Natural killer cell (primary cell): ENCODE measurements at regions not wholly inside any gene's neighbourhood (a gene's known extent, or its start where the extent isn't known, plus 50 kb on each side); places are given as distances from the start of the nearest gene placed in this dataset.

Experiments
- ATAC-seq, 3 donors: fragments of 150-1000 bp in 2 of 3; fragments of 200-7000 bp in 1 of 3; cut with Tn5 transposase; 1 replicate in 1 of 3; 2 replicates in 2 of 3; pipeline ENCODE4 v1.10.0; 2021; ENCODE audit warnings: mild to moderate bottlenecking in 2 of 3, moderate library complexity in 2 of 3
- DNase-seq, 2 donors: peaks; one replicate each; pipeline versions ENCODE4 v3.0.0 to v3.0.0-alpha.2; 2013 to 2021; ENCODE audit warnings: mixed read lengths in 1 of 2
- H3K27ac ChIP-seq: one replicate; pipeline ENCODE4 v1.5.1; 2013; ENCODE audit warnings: mild to moderate bottlenecking, low read length
- H3K27me3 ChIP-seq: one replicate; pipeline ENCODE4 v1.6.1; 2013; ENCODE audit warnings: low read length; ENCODE audit not compliant: control insufficient read depth, insufficient read depth
- H3K36me3 ChIP-seq: one replicate; pipeline ENCODE4 v1.6.1; 2013; ENCODE audit warnings: low read length; ENCODE audit not compliant: control insufficient read depth, insufficient read depth
- H3K4me1 ChIP-seq: one replicate; pipeline ENCODE4 v1.6.1; 2013; ENCODE audit warnings: low read length; ENCODE audit not compliant: control insufficient read depth, insufficient read depth
- H3K4me3 ChIP-seq: one replicate; pipeline ENCODE4 v1.5.1; 2013; ENCODE audit warnings: low read length
- H3K9me3 ChIP-seq: one replicate; pipeline ENCODE4 v1.6.1; 2013; ENCODE audit warnings: low read length; ENCODE audit not compliant: control insufficient read depth, insufficient read depth
- H3K27ac Mint-ChIP-seq, 2 donors: one replicate each; pipeline ENCODE4 v1.8.0; 2022; ENCODE audit warnings: mild to moderate bottlenecking in 2 of 2, mixed read lengths in 2 of 2, moderate library complexity in 1 of 2
- H3K27me3 Mint-ChIP-seq, 2 donors: one replicate each; pipeline ENCODE4 v1.8.0; 2022; ENCODE audit warnings: low read depth in 2 of 2, mixed read lengths in 2 of 2
- H3K36me3 Mint-ChIP-seq: one replicate; pipeline ENCODE4 v1.8.0; 2022; ENCODE audit warnings: mixed read lengths
- H3K4me1 Mint-ChIP-seq, 2 donors: one replicate each; pipeline ENCODE4 v1.8.0; 2022; ENCODE audit warnings: mixed read lengths in 2 of 2
- H3K4me3 Mint-ChIP-seq: one replicate; pipeline ENCODE4 v1.8.0; 2022; ENCODE audit warnings: mild to moderate bottlenecking, moderate library complexity, mixed read lengths
- H3K9me3 Mint-ChIP-seq, 2 donors: one replicate each; pipeline ENCODE4 v1.8.0; 2022; ENCODE audit warnings: mixed read lengths in 2 of 2
- CTCF ChIP-seq: fragments of 200-600 bp; IDR thresholded peaks from one replicate; pipeline ENCODE4 v1.8.0; 2022; ENCODE audit warnings: antibody characterized with exemption
- WGBS: methylation state at CpG from one replicate; pipeline ENCODE4 v1.1.7; 2013; ENCODE audit warnings: missing lambda C conversion rate; ENCODE audit not compliant: insufficient coverage; 5-methylcytosine and 5-hydroxymethylcytosine counted together
- intact Hi-C: fragments of 100-400 bp; cut with micrococcal nuclease; formaldehyde crosslinking; loops from one replicate; pipeline ENCODE4 v1.14.2; 2022

GRCh38 chr12:28060871-28061270 lies 88.3 kb upstream of the PTHLH start:
- no peak overlapping the region for H3K27ac ChIP-seq
- no peak for ATAC-seq
- H3K9me3 ChIP-seq, result no peaks in the 10 kb centered on the region
- intact Hi-C loops, result no loop called here
- no peak for DNase-seq
- no peak for TF ChIP-seq CTCF
- H3K36me3 ChIP-seq, result no peaks in the 10 kb centered on the region
- H3K4me1 ChIP-seq, result no peaks in the 10 kb centered on the region
- Mint-ChIP-seq H3K27me3 (peaks cover 0 to 2% of the 10 kb centered on the region in 2 donors), H3K36me3 (no peaks in the 10 kb centered on the region), H3K4me3 (no peak overlapping the region), H3K9me3 (peaks cover 3 to 6% of the 10 kb centered on the region in 2 donors), H3K4me1 (no peaks in the 10 kb centered on the region), H3K27ac (no peak overlapping the region)
- no peaks in the 10 kb centered on the region for H3K27me3 ChIP-seq
- WGBS, result 95% methylated on average over 6 of the region's 6 CpGs
- H3K4me3 ChIP-seq, result no peak overlapping the region

GRCh38 chr12:28063355-28063880 lies 90.9 kb upstream of the PTHLH start:
- TF ChIP-seq CTCF, result no peak
- no peak overlapping the region for H3K4me3 ChIP-seq
- Mint-ChIP-seq H3K4me1 (no peaks in the 10 kb centered on the region), H3K27ac (no peak overlapping the region), H3K4me3 (no peak overlapping the region), H3K9me3 (peaks cover 5 to 12% of the 10 kb centered on the region in 2 donors), H3K27me3 (peaks cover 0 to 2% of the 10 kb centered on the region in 2 donors), H3K36me3 (no peaks in the 10 kb centered on the region)
- WGBS, result 100% methylated on average over 1 of the region's 2 CpGs
- H3K4me1 ChIP-seq, result no peaks in the 10 kb centered on the region
- no peak for DNase-seq
- no peaks in the 10 kb centered on the region for H3K9me3 ChIP-seq
- intact Hi-C loops, result no loop called here
- no peaks in the 10 kb centered on the region for H3K36me3 ChIP-seq
- ATAC-seq, result no peak
- H3K27ac ChIP-seq, result no peak overlapping the region
- no peaks in the 10 kb centered on the region for H3K27me3 ChIP-seq

GRCh38 chr12:28065374-28065773 lies 92.8 kb upstream of the PTHLH start:
- no peak for ATAC-seq
- H3K27ac Mint-ChIP-seq, result no peak overlapping the region
- WGBS, result 100% methylated on average over 1 of the region's 2 CpGs
- peaks cover 0 to 2% of the 10 kb centered on the region in 2 donors for H3K27me3 Mint-ChIP-seq
- Histone ChIP-seq H3K4me1 (no peaks in the 10 kb centered on the region), H3K4me3 (no peak overlapping the region), H3K36me3 (no peaks in the 10 kb centered on the region), H3K27me3 (no peaks in the 10 kb centered on the region), H3K27ac (no peak overlapping the region), H3K9me3 (no peaks in the 10 kb centered on the region)
- no peaks in the 10 kb centered on the region for H3K36me3 Mint-ChIP-seq
- no peak for TF ChIP-seq CTCF
- H3K4me1 Mint-ChIP-seq, result no peaks in the 10 kb centered on the region
- no peak for DNase-seq
- H3K9me3 Mint-ChIP-seq, result peaks cover 12 to 14% of the 10 kb centered on the region in 2 donors
- H3K4me3 Mint-ChIP-seq, result no peak overlapping the region
- intact Hi-C loops, result no loop called here
